ENCODE measurements at regions not wholly inside any gene's neighbourhood (a gene's known extent, or its start where the extent isn't known, plus 50 kb on each side); places are given as distances from the start of the nearest gene placed in this dataset.

DNA sequence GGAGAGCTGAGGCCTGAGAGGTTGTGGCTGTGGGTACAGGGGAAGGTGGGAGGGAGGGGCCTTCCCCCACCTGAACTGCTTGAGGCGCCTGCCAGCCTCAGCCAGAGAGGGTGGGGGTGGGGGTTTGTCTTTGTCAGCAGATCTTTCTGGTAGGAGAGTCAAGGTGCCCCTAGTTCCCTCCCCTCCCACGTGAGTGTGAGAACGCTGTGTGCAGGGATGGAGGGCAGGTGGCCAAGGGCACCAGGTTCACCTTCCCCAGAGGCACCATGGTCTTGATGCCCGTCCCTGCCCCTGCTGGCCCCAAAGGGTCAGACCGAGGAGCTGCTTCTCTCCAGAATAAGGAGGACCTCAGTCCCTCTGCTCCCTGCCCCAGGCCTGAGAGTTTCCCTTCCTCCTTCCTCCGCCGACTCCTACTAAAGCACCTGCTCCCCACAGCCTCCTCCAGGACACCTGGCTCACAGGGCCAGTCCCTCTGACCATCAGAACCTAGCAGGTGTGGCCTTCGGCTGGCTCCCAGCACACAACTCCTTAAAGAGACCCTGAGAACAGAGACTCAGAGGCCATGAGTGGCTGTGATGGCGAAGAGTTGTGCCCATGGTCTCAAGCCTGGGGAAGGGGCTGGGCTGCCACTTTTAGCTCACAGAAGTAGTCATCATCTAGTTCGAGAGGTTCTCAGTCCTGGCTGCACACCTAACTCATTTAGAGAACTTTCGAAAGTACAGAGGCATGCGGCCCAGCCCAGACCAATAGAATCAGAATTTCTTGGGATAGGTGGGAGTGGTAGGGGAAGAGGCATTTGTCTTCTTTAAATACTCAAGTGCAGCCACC lies 113.2 kb upstream of the LHX1 start:
- no peak for TF ChIP-seq POLR2A (IDR thresholded peaks at IDR 0.05)
- TF ChIP-seq CTCF (IDR thresholded peaks at IDR 0.05 in 4 of 5, conservative IDR thresholded peaks at IDR 0.05 in 1 of 5), result no peak
